Upper lobe of left lung (tissue), 4 donors: ENCODE measurements at regions not wholly inside any gene's neighbourhood (a gene's known extent, or its start where the extent isn't known, plus 50 kb on each side); places are given as distances from the start of the nearest gene placed in this dataset.

ENCODE experiments used
- CTCF ChIP-seq, 6 experiments: fragments of 450-650 bp in 4 of 6; fragments of 200-600 bp in 2 of 6; sonication (generic) in 2 of 6; IDR thresholded peaks; one replicate each; pipeline ENCODE4 v1.5.1; 2016 to 2019; ENCODE audit warnings: antibody characterized with exemption in 6 of 6
- EP300 ChIP-seq, 4 donors: sonication (generic); formaldehyde crosslinking; IDR thresholded peaks; one replicate each; pipeline ENCODE4 v1.5.1; 2017; ENCODE audit warnings: antibody characterized with exemption in 4 of 4, control low read depth in 2 of 4
- POLR2A ChIP-seq, 4 donors: fragments of 450-650 bp; IDR thresholded peaks; one replicate each; pipeline ENCODE4 v1.5.1; 2016 to 2017; ENCODE audit warnings: antibody characterized with exemption in 4 of 4, mild to moderate bottlenecking in 2 of 4
- POLR2AphosphoS5 ChIP-seq, 2 donors: sonication (generic); formaldehyde crosslinking; IDR thresholded peaks; one replicate each; pipeline ENCODE4 v1.5.1; 2017; ENCODE audit warnings: antibody characterized with exemption in 2 of 2

GRCh38 chrX:113634565-113634964 is 793.9 kb upstream of the AMOT start:
- TF ChIP-seq CTCF (IDR thresholded peaks at IDR 0.05) (no peak), POLR2A (IDR thresholded peaks at IDR 0.05) (no peak), EP300 (IDR thresholded peaks at IDR 0.05) (no peak), POLR2AphosphoS5 (IDR thresholded peaks at IDR 0.05) (no peak)
